ENCODE measurements at regions not wholly inside any gene's neighbourhood (a gene's known extent, or its start where the extent isn't known, plus 50 kb on each side); places are given as distances from the start of the nearest gene placed in this dataset.

DNA sequence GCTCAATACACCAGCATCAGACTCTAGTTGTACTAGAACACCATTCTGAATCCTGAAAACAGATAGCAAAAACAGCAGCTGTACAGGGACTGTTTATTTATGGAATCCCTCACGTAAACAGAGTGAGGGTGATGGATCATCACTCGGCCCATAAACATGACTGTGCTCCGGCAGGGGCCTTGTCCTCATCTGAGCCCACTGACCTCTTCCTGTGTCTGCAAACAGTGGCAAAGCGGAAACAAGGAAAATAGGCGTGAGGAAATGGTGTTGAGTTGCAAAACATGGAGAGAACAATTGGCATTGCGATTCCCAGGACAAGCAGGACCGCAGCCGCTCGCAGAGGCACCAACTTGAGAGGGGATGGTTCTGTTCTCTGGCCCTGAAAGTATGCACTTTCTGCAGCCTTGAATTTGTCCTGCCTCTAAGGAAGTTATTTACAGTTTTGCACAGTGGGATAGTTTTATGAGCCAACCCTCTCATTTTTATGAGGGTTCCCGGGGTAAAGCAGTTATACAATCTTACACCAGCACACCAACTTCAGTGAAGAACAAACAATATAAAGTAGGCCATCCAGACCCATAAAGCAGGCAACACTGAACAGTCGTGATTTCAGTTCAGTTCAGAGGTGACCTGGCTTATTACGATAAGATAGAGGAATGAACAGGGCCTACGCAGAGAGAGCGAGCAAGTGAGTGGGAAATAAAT, 248.0 kb upstream of the FZD8 start:
- Histone ChIP-seq H3K4me1 (ENCODE audit: control insufficient read depth in 2 of 2, insufficient read depth in 2 of 2, low read length in 2 of 2) (no peaks in the 10 kb centered on the region), H3K27ac (ENCODE audit: low read length in 2 of 2) (no peak overlapping the region), H3K36me3 (replicated peaks in 1 of 2; ENCODE audit: control extremely low read depth in 1 of 2, control insufficient read depth in 1 of 2, extremely low read depth in 1 of 2, insufficient read depth in 2 of 2, low read length in 1 of 2) (no peaks in the 10 kb centered on the region), H3K9ac (ENCODE audit: low read length) (no peak overlapping the region), H2AFZ (ENCODE audit: insufficient read depth, low read depth, low read length, poor library complexity, severe bottlenecking) (no peak overlapping the region), H3K9me3 (ENCODE audit: control extremely low read depth in 1 of 3, control insufficient read depth in 2 of 3, insufficient read depth in 1 of 3, low read length in 2 of 3) (no peaks in the 10 kb centered on the region), H3K27me3 (replicated peaks in 1 of 4; ENCODE audit: control extremely low read depth in 1 of 4, control insufficient read depth in 3 of 4, insufficient read depth in 4 of 4, low read length in 3 of 4) (no peaks in the 10 kb centered on the region), H4K20me1 (ENCODE audit: control insufficient read depth, insufficient read depth, low read length, poor library complexity, severe bottlenecking) (no peaks in the 10 kb centered on the region), H3K4me2 (replicated peaks; ENCODE audit: low read depth, low read length, poor library complexity, severe bottlenecking) (no peak overlapping the region), H3K4me3 (ENCODE audit: control extremely low read depth in 1 of 5, extremely low read depth in 1 of 5, insufficient read depth in 1 of 5, low read depth in 2 of 5, low read length in 4 of 5) (no peak overlapping the region), H3K79me2 (ENCODE audit: control insufficient read depth, insufficient read depth, low read length) (no peaks in the 10 kb centered on the region)
- ChIA-PET POLR2A (no interaction called here), CTCF (no interaction called here)
- H3K4me3 Mint-ChIP-seq = no peak overlapping the region
- H3K9me3 Mint-ChIP-seq (ENCODE audit: insufficient read depth) = peaks cover 6% of the 10 kb centered on the region
- no peak overlapping the region for H3K27ac Mint-ChIP-seq
- 89% methylated on average over 12 of the region's 14 CpGs for WGBS (ENCODE audit: insufficient coverage)
- intact Hi-C loops (cut with micrococcal nuclease) = no loop called here
- no peak for DNase-seq
- ATAC-seq (ENCODE audit: low read depth) = no peak
- TF ChIP-seq EZH2 (IDR thresholded peaks at IDR 0.05; ENCODE audit: borderline replicate concordance, insufficient read depth, low read depth, low read length, poor library complexity, severe bottlenecking) = no peak
- TF ChIP-seq, protein P1, sequence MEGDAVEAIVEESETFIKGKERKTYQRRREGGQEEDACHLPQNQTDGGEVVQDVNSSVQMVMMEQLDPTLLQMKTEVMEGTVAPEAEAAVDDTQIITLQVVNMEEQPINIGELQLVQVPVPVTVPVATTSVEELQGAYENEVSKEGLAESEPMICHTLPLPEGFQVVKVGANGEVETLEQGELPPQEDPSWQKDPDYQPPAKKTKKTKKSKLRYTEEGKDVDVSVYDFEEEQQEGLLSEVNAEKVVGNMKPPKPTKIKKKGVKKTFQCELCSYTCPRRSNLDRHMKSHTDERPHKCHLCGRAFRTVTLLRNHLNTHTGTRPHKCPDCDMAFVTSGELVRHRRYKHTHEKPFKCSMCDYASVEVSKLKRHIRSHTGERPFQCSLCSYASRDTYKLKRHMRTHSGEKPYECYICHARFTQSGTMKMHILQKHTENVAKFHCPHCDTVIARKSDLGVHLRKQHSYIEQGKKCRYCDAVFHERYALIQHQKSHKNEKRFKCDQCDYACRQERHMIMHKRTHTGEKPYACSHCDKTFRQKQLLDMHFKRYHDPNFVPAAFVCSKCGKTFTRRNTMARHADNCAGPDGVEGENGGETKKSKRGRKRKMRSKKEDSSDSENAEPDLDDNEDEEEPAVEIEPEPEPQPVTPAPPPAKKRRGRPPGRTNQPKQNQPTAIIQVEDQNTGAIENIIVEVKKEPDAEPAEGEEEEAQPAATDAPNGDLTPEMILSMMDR (IDR thresholded peaks at IDR 0.05) = no peak
- H3K4me1 Mint-ChIP-seq = no peaks in the 10 kb centered on the region
- H3K27me3 Mint-ChIP-seq = peaks cover 11% of the 10 kb centered on the region

DNA sequence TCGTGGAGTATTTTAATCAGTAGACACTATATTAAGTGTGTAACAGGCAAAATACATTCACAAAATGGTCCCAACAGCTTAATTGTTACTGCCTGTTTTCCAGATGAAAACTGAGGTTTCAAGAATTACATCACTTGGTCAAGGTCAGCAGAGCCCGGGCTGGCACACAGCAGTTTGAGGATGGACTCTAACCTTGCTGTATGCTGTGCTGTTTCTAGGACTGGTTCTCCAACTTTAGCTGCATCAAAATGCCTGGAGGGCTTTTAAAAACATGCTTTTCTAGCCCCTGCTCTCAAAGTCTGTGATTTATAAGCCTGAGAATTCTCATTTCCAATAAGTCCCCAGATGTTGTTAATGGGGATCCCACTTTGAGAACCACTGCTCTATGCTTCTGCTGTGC, 247.1 kb upstream of the FZD8 start:
- H3K27ac Mint-ChIP-seq = no peak overlapping the region
- DNase-seq (no peak), ATAC-seq (ENCODE audit: low read depth) (no peak)
- H3K9me3 Mint-ChIP-seq (ENCODE audit: insufficient read depth) = peaks cover 3% of the 10 kb centered on the region
- ChIA-PET POLR2A (no interaction called here), CTCF (no interaction called here)
- no peak overlapping the region for H3K4me2 ChIP-seq (replicated peaks; ENCODE audit: low read depth, low read length, poor library complexity, severe bottlenecking)
- no peaks in the 10 kb centered on the region for H3K36me3 ChIP-seq (replicated peaks in 1 of 2; ENCODE audit: control extremely low read depth in 1 of 2, control insufficient read depth in 1 of 2, extremely low read depth in 1 of 2, insufficient read depth in 2 of 2, low read length in 1 of 2)
- intact Hi-C loops (cut with micrococcal nuclease) = no loop called here
- peaks cover 11% of the 10 kb centered on the region for H3K27me3 Mint-ChIP-seq
- no peaks in the 10 kb centered on the region for H3K79me2 ChIP-seq (ENCODE audit: control insufficient read depth, insufficient read depth, low read length)
- H4K20me1 ChIP-seq (ENCODE audit: control insufficient read depth, insufficient read depth, low read length, poor library complexity, severe bottlenecking) = no peaks in the 10 kb centered on the region
- no peaks in the 10 kb centered on the region for H3K4me1 ChIP-seq (ENCODE audit: control insufficient read depth in 2 of 2, insufficient read depth in 2 of 2, low read length in 2 of 2)
- no peak overlapping the region for H3K4me3 Mint-ChIP-seq
- 55% methylated on average over 1 of the region's 2 CpGs for WGBS (ENCODE audit: insufficient coverage)
- no peak overlapping the region for H3K4me3 ChIP-seq (ENCODE audit: control extremely low read depth in 1 of 5, extremely low read depth in 1 of 5, insufficient read depth in 1 of 5, low read depth in 2 of 5, low read length in 4 of 5)
- TF ChIP-seq, protein P1 (IDR thresholded peaks at IDR 0.05) = no peak
- no peak for TF ChIP-seq EZH2 (IDR thresholded peaks at IDR 0.05; ENCODE audit: borderline replicate concordance, insufficient read depth, low read depth, low read length, poor library complexity, severe bottlenecking)
- H3K9ac ChIP-seq (ENCODE audit: low read length) = no peak overlapping the region
- no peak overlapping the region for H2AFZ ChIP-seq (ENCODE audit: insufficient read depth, low read depth, low read length, poor library complexity, severe bottlenecking)
- H3K9me3 ChIP-seq (ENCODE audit: control extremely low read depth in 1 of 3, control insufficient read depth in 2 of 3, insufficient read depth in 1 of 3, low read length in 2 of 3) = no peaks in the 10 kb centered on the region
- no peak overlapping the region for H3K27ac ChIP-seq (ENCODE audit: low read length in 2 of 2)
- no peaks in the 10 kb centered on the region for H3K27me3 ChIP-seq (replicated peaks in 1 of 4; ENCODE audit: control extremely low read depth in 1 of 4, control insufficient read depth in 3 of 4, insufficient read depth in 4 of 4, low read length in 3 of 4)
- H3K4me1 Mint-ChIP-seq = no peaks in the 10 kb centered on the region

Measured in B cell (primary cell).